Neuronal stem cell (in vitro differentiated cells): ENCODE measurements at regions not wholly inside any gene's neighbourhood (a gene's known extent, or its start where the extent isn't known, plus 50 kb on each side); places are given as distances from the start of the nearest gene placed in this dataset.

ENCODE experiments used
- DNase-seq: peaks from one replicate; pipeline ENCODE4 v3.0.0-alpha.2; 2013; ENCODE audit warnings: low spot score
- H2AFZ ChIP-seq: one replicate; pipeline ENCODE4 v1.6.1; 2013; ENCODE audit warnings: mild to moderate bottlenecking, low read length, inconsistent platforms
- H2AK5ac ChIP-seq: 2 replicates; pipeline ENCODE4 v1.6.1; 2013; ENCODE audit warnings: low read depth, mild to moderate bottlenecking, inconsistent platforms, low read length, moderate library complexity, mixed read lengths
- H2BK120ac ChIP-seq: 2 replicates; pipeline ENCODE4 v1.6.1; 2013; ENCODE audit warnings: low read depth, mild to moderate bottlenecking, inconsistent platforms, low read length, moderate library complexity, mixed read lengths
- H2BK12ac ChIP-seq: one replicate; pipeline ENCODE4 v1.6.1; 2013; ENCODE audit warnings: low read length, inconsistent platforms
- H2BK15ac ChIP-seq: 2 replicates; pipeline ENCODE4 v1.6.1; 2013; ENCODE audit warnings: mild to moderate bottlenecking, low read length, inconsistent platforms, mixed read lengths
- H2BK5ac ChIP-seq: one replicate; pipeline ENCODE4 v1.6.1; 2013; ENCODE audit warnings: inconsistent platforms, mild to moderate bottlenecking, low read length, moderate library complexity
- H3K14ac ChIP-seq: one replicate; pipeline ENCODE4 v1.6.1; 2013; ENCODE audit warnings: low read length, inconsistent platforms
- H3K18ac ChIP-seq: 2 replicates; pipeline ENCODE4 v1.6.1; 2013; ENCODE audit warnings: low read length, inconsistent platforms
- H3K23ac ChIP-seq: 2 replicates; pipeline ENCODE4 v1.6.1; 2013; ENCODE audit warnings: low read depth, mild to moderate bottlenecking, mixed read lengths, low read length, inconsistent platforms; ENCODE audit not compliant: poor library complexity
- H3K27ac ChIP-seq: replicated peaks from 3 replicates; pipeline ENCODE4 v1.5.1; 2013; ENCODE audit warnings: low read length, inconsistent platforms
- H3K27me3 ChIP-seq, 3 experiments: 2 replicates each; pipeline ENCODE4 v1.6.1; 2013; ENCODE audit warnings: low read length in 3 of 3, mild to moderate bottlenecking in 2 of 3, inconsistent platforms in 1 of 3, low read depth in 1 of 3, mixed read lengths in 1 of 3, moderate library complexity in 1 of 3; ENCODE audit not compliant: control insufficient read depth in 3 of 3, insufficient read depth in 3 of 3
- H3K36me3 ChIP-seq, 2 donors: replicated peaks in 1 of 2; 2 replicates each; pipeline ENCODE4 v1.6.1; 2013; ENCODE audit warnings: low read length in 2 of 2; ENCODE audit not compliant: control insufficient read depth in 2 of 2, insufficient read depth in 2 of 2
- H3K4ac ChIP-seq: 2 replicates; pipeline ENCODE4 v1.6.1; 2013; ENCODE audit warnings: inconsistent platforms, mild to moderate bottlenecking, low read length, moderate library complexity
- H3K4me1 ChIP-seq, 2 donors: 1 replicate in 1 of 2; 2 replicates in 1 of 2; pipeline ENCODE4 v1.6.1; 2013; ENCODE audit warnings: low read length in 2 of 2, low read depth in 1 of 2; ENCODE audit not compliant: control insufficient read depth in 2 of 2, insufficient read depth in 1 of 2
- H3K4me2 ChIP-seq: one replicate; pipeline ENCODE4 v1.6.1; 2013; ENCODE audit warnings: mild to moderate bottlenecking, low read length, inconsistent platforms; ENCODE audit not compliant: insufficient read depth, poor library complexity, severe bottlenecking
- H3K4me3 ChIP-seq, 2 donors: 2 replicates each; pipeline ENCODE4 v1.5.1; 2013; ENCODE audit warnings: low read length in 2 of 2, mild to moderate bottlenecking in 2 of 2, inconsistent platforms in 1 of 2, moderate library complexity in 1 of 2
- H3K79me1 ChIP-seq: one replicate; pipeline ENCODE4 v1.6.1; 2013; ENCODE audit warnings: low read depth, mild to moderate bottlenecking, inconsistent platforms, low read length, moderate library complexity
- H3K9ac ChIP-seq: one replicate; pipeline ENCODE4 v1.6.1; 2013; ENCODE audit warnings: mild to moderate bottlenecking, low read depth, low read length, inconsistent platforms; ENCODE audit not compliant: poor library complexity
- H3K9me3 ChIP-seq, 2 donors: replicated peaks in 1 of 2; 2 replicates each; pipeline versions ENCODE3 to v1.6.1; 2013; ENCODE audit warnings: low read length in 2 of 2, mild to moderate bottlenecking in 2 of 2, inconsistent platforms in 1 of 2, low read depth in 1 of 2, mixed read lengths in 1 of 2, moderate library complexity in 1 of 2; ENCODE audit not compliant: control insufficient read depth in 2 of 2, insufficient read depth in 1 of 2
- H4K8ac ChIP-seq: one replicate; pipeline ENCODE4 v1.6.1; 2013; ENCODE audit warnings: low read depth, mild to moderate bottlenecking, inconsistent platforms, low read length, moderate library complexity
- H4K91ac ChIP-seq: one replicate; pipeline ENCODE4 v1.6.1; 2013; ENCODE audit warnings: low read length, low read depth, mild to moderate bottlenecking, inconsistent platforms; ENCODE audit not compliant: poor library complexity
- WGBS, 2 donors: extraction: QIAGEN DNeasy Blood & Tissue Kit; methylation state at CpG; one replicate each; pipeline ENCODE4 v1.1.7; 2013; ENCODE audit warnings: missing lambda C conversion rate in 2 of 2, mixed read lengths in 1 of 2; ENCODE audit not compliant: insufficient read length in 2 of 2, insufficient replicate concordance in 1 of 2; ENCODE audit errors: extremely low coverage in 2 of 2; 5-methylcytosine and 5-hydroxymethylcytosine counted together

GRCh38 chr5:26430323-26430722 is 608.1 kb downstream of the CDH9 start:
- H2AFZ ChIP-seq = no peak overlapping the region

GRCh38 chr5:26427281-26427680 is 611.1 kb downstream of the CDH9 start:
- no peak overlapping the region for H2AFZ ChIP-seq
- H2BK15ac ChIP-seq = no peak overlapping the region
- H3K9ac ChIP-seq = no peak overlapping the region
- H4K8ac ChIP-seq = no peak overlapping the region
- no peak overlapping the region for H2BK120ac ChIP-seq
- no CpG with 5 or more reads among the region's 2 CpGs for WGBS, 2 donors
- no peak overlapping the region for H3K27ac ChIP-seq
- no peak overlapping the region for H2BK12ac ChIP-seq
- H3K23ac ChIP-seq = no peak overlapping the region
- no peak overlapping the region for H2BK5ac ChIP-seq
- H3K79me1 ChIP-seq = no peaks in the 10 kb centered on the region
- no peaks in the 10 kb centered on the region for H3K27me3 ChIP-seq
- no peak overlapping the region for H2AK5ac ChIP-seq
- H3K4me3 ChIP-seq = no peak overlapping the region
- no peak overlapping the region for H3K4me2 ChIP-seq
- H3K14ac ChIP-seq = no peak overlapping the region
- H4K91ac ChIP-seq = no peak overlapping the region
- H3K9me3 ChIP-seq = no peaks in the 10 kb centered on the region
- no peak overlapping the region for H3K18ac ChIP-seq
- no peaks in the 10 kb centered on the region for H3K36me3 ChIP-seq
- peaks cover 0 to 2% of the 10 kb centered on the region in 2 donors for H3K4me1 ChIP-seq
- H3K4ac ChIP-seq = no peak overlapping the region
- no peak for DNase-seq

More at GRCh38 chr5:26430323-26430722, 608.1 kb downstream of the CDH9 start:
- Histone ChIP-seq H3K9ac (no peak overlapping the region), H3K27ac (no peak overlapping the region), H4K8ac (no peak overlapping the region), H3K9me3 (no peaks in the 10 kb centered on the region), H2BK120ac (no peak overlapping the region), H3K14ac (no peak overlapping the region), H2BK15ac (no peak overlapping the region), H3K27me3 (no peaks in the 10 kb centered on the region), H3K18ac (no peak overlapping the region), H2BK12ac (no peak overlapping the region), H3K4me1 (peaks cover 0 to 2% of the 10 kb centered on the region in 2 donors), H2AK5ac (no peak overlapping the region), H3K79me1 (no peaks in the 10 kb centered on the region), H2BK5ac (no peak overlapping the region), H3K4ac (no peak overlapping the region), H3K4me2 (no peak overlapping the region), H4K91ac (no peak overlapping the region), H3K4me3 (no peak overlapping the region), H3K36me3 (no peaks in the 10 kb centered on the region), H3K23ac (no peak overlapping the region)
- no peak for DNase-seq
- no CpG with 5 or more reads among the region's 2 CpGs for WGBS, 2 donors

GRCh38 chr5:26419987-26420386 is 618.4 kb downstream of the CDH9 start:
- Histone ChIP-seq H2AFZ (no peak overlapping the region), H2AK5ac (no peak overlapping the region), H3K9me3 (no peaks in the 10 kb centered on the region), H3K36me3 (no peaks in the 10 kb centered on the region), H3K4ac (no peak overlapping the region), H3K14ac (no peak overlapping the region), H3K27me3 (no peaks in the 10 kb centered on the region), H4K8ac (no peak overlapping the region), H2BK15ac (no peak overlapping the region), H3K27ac (no peak overlapping the region), H4K91ac (no peak overlapping the region), H3K4me3 (no peak overlapping the region), H3K23ac (no peak overlapping the region), H2BK12ac (no peak overlapping the region), H3K9ac (no peak overlapping the region), H3K4me2 (no peak overlapping the region), H3K18ac (no peak overlapping the region), H2BK120ac (no peak overlapping the region), H2BK5ac (no peak overlapping the region), H3K79me1 (no peaks in the 10 kb centered on the region), H3K4me1 (no peaks in the 10 kb centered on the region)
- WGBS, 2 donors = no CpG with 5 or more reads among the region's 1 CpG
- no peak for DNase-seq

GRCh38 chr5:26416911-26417310 is 621.5 kb downstream of the CDH9 start:
- H3K18ac ChIP-seq = peak overlapping the region; percentile 48
- H2BK5ac ChIP-seq = no peak overlapping the region
- peak overlapping the region; percentile 45 for H2AFZ ChIP-seq
- H3K36me3 ChIP-seq = no peaks in the 10 kb centered on the region
- no peaks in the 10 kb centered on the region for H3K27me3 ChIP-seq
- H3K14ac ChIP-seq = peak overlapping the region; percentile 71
- H4K8ac ChIP-seq = peak overlapping the region; percentile 82
- no peaks in the 10 kb centered on the region for H3K4me1 ChIP-seq
- H3K4me2 ChIP-seq = no peak overlapping the region
- no peaks in the 10 kb centered on the region for H3K79me1 ChIP-seq
- peak overlapping the region in 1 of 2 donors; percentile 11 for H3K4me3 ChIP-seq
- DNase-seq = no peak
- H2BK120ac ChIP-seq = no peak overlapping the region
- no peak overlapping the region for H3K4ac ChIP-seq
- no peak overlapping the region for H3K23ac ChIP-seq
- H2BK12ac ChIP-seq = no peak overlapping the region
- peak overlapping the region; percentile 46 for H2AK5ac ChIP-seq
- H3K27ac ChIP-seq = no peak overlapping the region
- H4K91ac ChIP-seq = no peak overlapping the region
- no peaks in the 10 kb centered on the region for H3K9me3 ChIP-seq
- no peak overlapping the region for H3K9ac ChIP-seq
- H2BK15ac ChIP-seq = no peak overlapping the region
- WGBS, 2 donors = no CpG with 5 or more reads among the region's 5 CpGs
